ENCODE measurements at regions not wholly inside any gene's neighbourhood (a gene's known extent, or its start where the extent isn't known, plus 50 kb on each side); places are given as distances from the start of the nearest gene placed in this dataset.
A peak's percentile ranks its signal among the peaks of the same experiment; 100 is the strongest.

- Histone ChIP-seq H3K9me3 (ENCODE audit: control insufficient read depth in 1 of 2, insufficient read depth in 1 of 2, low read depth in 1 of 2, low read length in 2 of 2) (no peaks in the 10 kb centered on the region; a peak in 1 of 4 replicates), H3K27me3 (ENCODE audit: insufficient read depth, low read length) (no peaks in the 10 kb centered on the region), H3K4me1 (ENCODE audit: control insufficient read depth in 1 of 2, insufficient read depth in 2 of 2, low read length in 2 of 2) (peaks cover 0 to 15% of the 10 kb centered on the region in 2 experiments; a peak in 2 of 4 replicates), H3K9ac (ENCODE audit: low read length) (no peak overlapping the region), H3K4me2 (ENCODE audit: low read length) (no peak overlapping the region), H3K4me3 (replicated peaks in 1 of 2; ENCODE audit: low read depth in 1 of 2, low read length in 2 of 2) (no peak overlapping the region), H3K36me3 (ENCODE audit: control insufficient read depth in 1 of 2, insufficient read depth in 2 of 2, low read length in 2 of 2) (no peaks in the 10 kb centered on the region), H4K20me1 (ENCODE audit: insufficient read depth) (no peaks in the 10 kb centered on the region), H3K27ac (ENCODE audit: low read depth, low read length) (no peak overlapping the region), H3K9me2 (ENCODE audit: insufficient read depth) (no peaks in the 10 kb centered on the region), H3K79me2 (ENCODE audit: insufficient read depth, low read length) (no peaks in the 10 kb centered on the region), H2AFZ (ENCODE audit: low read depth, low read length, poor library complexity, severe bottlenecking) (no peak overlapping the region)
- ChIA-PET CTCF (no interaction called here), RAD21 (ENCODE audit: low non-redundant PET in 1 of 2, low total read pairs in 2 of 2, uncharacterized antibody in 2 of 2, unreplicated experiment in 2 of 2) (no interaction called here), POLR2A (no interaction called here)
- BruUV-seq (replicated peaks) = no TSS peak
- ATAC-seq (peak; percentile 58; the same call in 1 of the 2 replicates), DNase-seq (ENCODE audit: low read depth, low spot score) (no peak)
- TF ChIP-seq CTCF (IDR thresholded peaks at IDR 0.05 in 2 of 3, conservative IDR thresholded peaks at IDR 0.05 in 1 of 3; ENCODE audit: borderline replicate concordance in 1 of 3, insufficient read depth in 1 of 3, low read depth in 2 of 3, low read length in 2 of 3) = 0 out of 6 replicates have a peak, but pooled peaks of 1 of the 3 experiments have one; percentile 13
- no peak for TF ChIP-seq TCF7L2 (IDR thresholded peaks at IDR 0.05; ENCODE audit: borderline replicate concordance, extremely low read depth, insufficient read depth, insufficient read length)
- intact Hi-C loops (cut with micrococcal nuclease) = no loop called here
These were observed 93.9 kb upstream of the CTDP1 start for GRCh38 chr18:79585395-79586370.
